Endothelial cell of umbilical vein (primary cell): ENCODE measurements at regions not wholly inside any gene's neighbourhood (a gene's known extent, or its start where the extent isn't known, plus 50 kb on each side); places are given as distances from the start of the nearest gene placed in this dataset.

Source experiments
- BruUV-seq: library from RNA; stranded (reverse); fragments of 400-500 nt; replicated peaks from 2 replicates; lab custom pipeline; 2021; lab: Mats Ljungman, UMichigan
- CTCF ChIA-PET: fragments of 300-600, 350-600 bp; sonication (Branson Sonifier 250); formaldehyde crosslinking; loops from one replicate; lab custom pipeline; 2021; ENCODE audit warnings: antibody characterized with exemption, inconsistent platforms; lab: Charles Lee
- POLR2A ChIA-PET: fragments of 300-600, 350-600 bp; sonication (Branson Sonifier 250); formaldehyde crosslinking; loops from one replicate; lab custom pipeline; 2021; ENCODE audit warnings: antibody characterized with exemption, inconsistent platforms; lab: Charles Lee
- DNase-seq: peaks from one replicate; pipeline ENCODE4 v3.0.0-alpha.2; 2011; ENCODE audit warnings: low read depth, low spot score
- FAIRE-seq: peaks from 2 replicates; lab custom pipeline; 2011; peaks lifted over from hg19 to GRCh38; lab: Jason Lieb, UNC
- H2AFZ ChIP-seq: 2 replicates; pipeline ENCODE4 v1.6.0; 2012; ENCODE audit warnings: low read depth, low read length, control low read depth, inconsistent platforms
- H3K27ac ChIP-seq: 2 replicates; pipeline ENCODE4 v1.5.1; 2011; ENCODE audit warnings: low read depth, mild to moderate bottlenecking, control low read depth, low read length, moderate library complexity; ENCODE audit not compliant: insufficient read depth
- H3K27me3 ChIP-seq, 2 experiments: 2 replicates each; pipeline versions ENCODE4 v1.6.0 to v1.6.1; 2011; ENCODE audit warnings: low read length in 2 of 2, mixed read lengths in 1 of 2; ENCODE audit not compliant: control insufficient read depth in 2 of 2, insufficient read depth in 2 of 2
- H3K36me3 ChIP-seq, 2 experiments: 2 replicates in 1 of 2; 3 replicates in 1 of 2; pipeline ENCODE4 v1.5.1; 2011; ENCODE audit warnings: low read length in 2 of 2, mild to moderate bottlenecking in 1 of 2, moderate library complexity in 1 of 2; ENCODE audit not compliant: control insufficient read depth in 2 of 2, insufficient read depth in 2 of 2; ENCODE audit errors: extremely low read depth in 1 of 2
- H3K4me1 ChIP-seq: 3 replicates; pipeline ENCODE4 v1.5.1; 2011; ENCODE audit warnings: mild to moderate bottlenecking, low read length; ENCODE audit not compliant: control insufficient read depth, insufficient read depth; ENCODE audit errors: extremely low read depth
- H3K4me2 ChIP-seq: 2 replicates; pipeline ENCODE4 v1.6.1; 2011; ENCODE audit warnings: low read length, control low read depth, mixed read lengths; ENCODE audit not compliant: insufficient read depth
- H3K4me3 ChIP-seq, 3 experiments: fragments of 200-600 bp in 1 of 3; sonication (generic), shearing (Covaris generic) in 1 of 3; replicated peaks in 1 of 3; 2 replicates each; pipeline ENCODE4 v1.5.1; 2011 to 2016; ENCODE audit warnings: control low read depth in 3 of 3, low read length in 3 of 3, mild to moderate bottlenecking in 2 of 3, inconsistent platforms in 1 of 3, low read depth in 1 of 3, moderate library complexity in 1 of 3; ENCODE audit not compliant: insufficient read depth in 1 of 3
- H3K79me2 ChIP-seq: 2 replicates; pipeline ENCODE4 v1.6.0; 2012; ENCODE audit warnings: low read length, inconsistent platforms; ENCODE audit not compliant: control insufficient read depth, insufficient read depth
- H3K9ac ChIP-seq: replicated peaks from 2 replicates; pipeline ENCODE3; 2011; ENCODE audit warnings: low read length, control low read depth; ENCODE audit not compliant: insufficient read depth; ENCODE audit errors: extremely low read depth
- H3K9me1 ChIP-seq: replicated peaks from 3 replicates; pipeline ENCODE4 v1.6.0; 2011; ENCODE audit warnings: mild to moderate bottlenecking, low read length; ENCODE audit not compliant: control insufficient read depth, insufficient read depth; ENCODE audit errors: extremely low read depth
- H3K9me3 ChIP-seq: replicated peaks from 2 replicates; pipeline ENCODE4 v1.5.1; 2012; ENCODE audit warnings: low read length, inconsistent platforms; ENCODE audit not compliant: control insufficient read depth, insufficient read depth
- H4K20me1 ChIP-seq: replicated peaks from 2 replicates; pipeline ENCODE3; 2011; ENCODE audit warnings: mild to moderate bottlenecking, low read length; ENCODE audit not compliant: control insufficient read depth, insufficient read depth; ENCODE audit errors: extremely low read depth
- CTCF ChIP-seq, 2 donors: IDR thresholded peaks; 1 replicate in 1 of 2; 2 replicates in 1 of 2; pipeline ENCODE4 v1.5.1; 2011; ENCODE audit warnings: low read length in 2 of 2, mild to moderate bottlenecking in 2 of 2, moderate library complexity in 2 of 2, control low read depth in 1 of 2, inconsistent platforms in 1 of 2, low read depth in 1 of 2; ENCODE audit not compliant: insufficient read depth in 1 of 2; ENCODE audit errors: extremely low read depth in 1 of 2
- EZH2 ChIP-seq: IDR thresholded peaks from 2 replicates; pipeline ENCODE4 v1.6.1; 2012; ENCODE audit warnings: borderline replicate concordance, low read depth, mild to moderate bottlenecking, moderate library complexity, low read length, inconsistent platforms; ENCODE audit not compliant: severe bottlenecking
- JUN ChIP-seq: IDR thresholded peaks from 2 replicates; pipeline ENCODE4 v1.6.1; 2011; ENCODE audit warnings: borderline replicate concordance, low read depth; ENCODE audit not compliant: insufficient read length, insufficient read depth
- MAX ChIP-seq: IDR thresholded peaks from 2 replicates; pipeline ENCODE4 v1.6.1; 2011; ENCODE audit not compliant: insufficient read depth, insufficient read length
- MYC ChIP-seq: IDR thresholded peaks from one replicate; pipeline ENCODE4 v1.6.1; 2011; ENCODE audit warnings: mild to moderate bottlenecking, low read depth, low read length
- POLR2A ChIP-seq: IDR thresholded peaks from 2 replicates; pipeline ENCODE4 v1.6.1; 2012; ENCODE audit warnings: low read depth, mild to moderate bottlenecking, control low read depth, low read length
- dilution Hi-C: fragments of 300-500 bp; cut with MboI; formaldehyde crosslinking; loops from one replicate; pipeline ENCODE4 v1.15.0; 2019; ENCODE audit warnings: low sequenced_read_pairs; ENCODE audit not compliant: extremely low pct_ligation_motif_present
- intact Hi-C: fragments of 100-400 bp; cut with micrococcal nuclease; formaldehyde crosslinking; loops from one replicate; pipeline ENCODE4 v1.10.0; 2022

GRCh38 chr1:216960716-216961115, 237.5 kb upstream of the ESRRG start:
- FAIRE-seq (no peak), DNase-seq (no peak)
- no peak overlapping the region for H3K4me3 ChIP-seq
- no peaks in the 10 kb centered on the region for H3K27me3 ChIP-seq
- CTCF ChIA-PET = no interaction called here
- dilution Hi-C loops (no loop called here), intact Hi-C loops (no loop called here)
- no TSS peak for BruUV-seq
- H3K4me1 ChIP-seq = no peaks in the 10 kb centered on the region
- H3K4me2 ChIP-seq = no peak overlapping the region
- no peaks in the 10 kb centered on the region for H3K79me2 ChIP-seq
- peaks cover 2% of the 10 kb centered on the region for H3K9me3 ChIP-seq
- no peak overlapping the region for H3K9ac ChIP-seq
- TF ChIP-seq CTCF (IDR thresholded peaks at IDR 0.05; ENCODE audit: extremely low read depth in 1 of 2, insufficient read depth in 1 of 2, low read depth in 1 of 2, low read length in 2 of 2) = no peak
- no peak for TF ChIP-seq MYC
- TF ChIP-seq POLR2A = no peak
- no peak for TF ChIP-seq JUN
- no peak for TF ChIP-seq EZH2
- H4K20me1 ChIP-seq = no peaks in the 10 kb centered on the region
- H2AFZ ChIP-seq = no peak overlapping the region
- POLR2A ChIA-PET = no interaction called here
- H3K36me3 ChIP-seq = no peaks in the 10 kb centered on the region
- no peak overlapping the region for H3K27ac ChIP-seq
- H3K9me1 ChIP-seq = no peaks in the 10 kb centered on the region

- dilution Hi-C loops = no loop called here
- Histone ChIP-seq H3K4me1 (no peaks in the 10 kb centered on the region), H3K27ac (no peak overlapping the region), H4K20me1 (no peaks in the 10 kb centered on the region), H3K27me3 (no peaks in the 10 kb centered on the region), H3K4me2 (no peak overlapping the region), H3K9me3 (peaks cover 2% of the 10 kb centered on the region), H3K79me2 (no peaks in the 10 kb centered on the region), H3K36me3 (no peaks in the 10 kb centered on the region), H3K4me3 (no peak overlapping the region), H3K9ac (no peak overlapping the region), H3K9me1 (no peaks in the 10 kb centered on the region), H2AFZ (no peak overlapping the region)
- TF ChIP-seq MAX = no peak
- no peak for TF ChIP-seq EZH2
- TF ChIP-seq CTCF (IDR thresholded peaks at IDR 0.05; ENCODE audit: extremely low read depth in 1 of 2, insufficient read depth in 1 of 2, low read depth in 1 of 2, low read length in 2 of 2) = no peak
- POLR2A ChIA-PET = no interaction called here
- intact Hi-C loops = no loop called here
- no peak for DNase-seq
- CTCF ChIA-PET = no interaction called here
- no peak for FAIRE-seq
- no TSS peak for BruUV-seq
These were observed 235.3 kb upstream of the ESRRG start for GRCh38 chr1:216958569-216958968.
